SJCRH30 (cell line): ENCODE measurements at regions not wholly inside any gene's neighbourhood (a gene's known extent, or its start where the extent isn't known, plus 50 kb on each side); places are given as distances from the start of the nearest gene placed in this dataset.

ENCODE experiments used
- DNase-seq, 2 experiments: peaks; one replicate each; pipeline ENCODE4 v3.0.0-alpha.2; 2015 to 2020
- H3K27ac ChIP-seq: fragments of 250-450 bp; sonication (Bioruptor Pico); 2 replicates; pipeline ENCODE4 v1.5.1; 2020; ENCODE audit warnings: mild to moderate bottlenecking, moderate library complexity
- H3K27me3 ChIP-seq: fragments of 250-450 bp; sonication (Bioruptor Pico); 2 replicates; pipeline ENCODE4 v1.5.1; 2020; ENCODE audit warnings: mild to moderate bottlenecking, moderate library complexity
- H3K36me3 ChIP-seq: fragments of 250-450 bp; sonication (Bioruptor Pico); 2 replicates; pipeline ENCODE4 v1.5.1; 2020; ENCODE audit warnings: mild to moderate bottlenecking, moderate library complexity
- H3K4me1 ChIP-seq: fragments of 250-450 bp; sonication (Bioruptor Pico); 2 replicates; pipeline ENCODE4 v1.5.1; 2020; ENCODE audit warnings: mild to moderate bottlenecking, moderate library complexity
- H3K4me3 ChIP-seq: fragments of 250-450 bp; sonication (Bioruptor Pico); 2 replicates; pipeline ENCODE4 v1.5.1; 2020; ENCODE audit warnings: mild to moderate bottlenecking, moderate library complexity
- H3K9me3 ChIP-seq: fragments of 250-450 bp; sonication (Bioruptor Pico); replicated peaks from 2 replicates; pipeline ENCODE4 v1.5.1; 2020; ENCODE audit warnings: mild to moderate bottlenecking, moderate library complexity

DNA sequence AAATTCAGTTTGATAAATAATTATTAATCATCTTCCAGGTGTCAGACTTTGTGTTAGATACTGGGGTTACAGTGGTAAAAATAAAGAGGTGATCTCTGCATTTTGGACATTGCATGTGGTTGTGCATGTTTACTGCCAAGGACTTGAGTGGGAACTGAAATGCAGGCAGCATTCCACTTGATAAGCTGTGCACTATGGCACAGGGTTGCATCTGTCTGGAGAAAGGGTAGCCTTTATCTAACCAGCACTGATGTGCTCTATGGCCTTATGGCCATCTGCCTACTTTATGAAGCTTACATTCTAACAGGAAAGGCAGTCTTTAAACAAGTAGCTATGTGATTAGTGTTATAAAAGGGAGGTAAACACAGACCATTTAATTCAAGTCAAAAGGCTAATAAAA lies 53.0 kb upstream of the MLIP start:
- H3K4me1 ChIP-seq, result peaks cover 10% of the 10 kb centered on the region; the same call in 1 of the 2 replicates
- H3K27ac ChIP-seq, result no peak overlapping the region
- no peaks in the 10 kb centered on the region for H3K36me3 ChIP-seq
- no peaks in the 10 kb centered on the region for H3K9me3 ChIP-seq
- no peak for DNase-seq
- H3K4me3 ChIP-seq, result no peak overlapping the region
- H3K27me3 ChIP-seq, result no peaks in the 10 kb centered on the region

GRCh38 chr6:54059683-54060082 lies 51.6 kb upstream of the MLIP start:
- Histone ChIP-seq H3K36me3 (no peaks in the 10 kb centered on the region), H3K27me3 (no peaks in the 10 kb centered on the region), H3K9me3 (no peaks in the 10 kb centered on the region), H3K27ac (no peak overlapping the region), H3K4me3 (no peak overlapping the region), H3K4me1 (no peaks in the 10 kb centered on the region)
- no peak for DNase-seq

GRCh38 chr6:54060286-54060685 lies 51.0 kb upstream of the MLIP start:
- H3K27me3 ChIP-seq, result no peaks in the 10 kb centered on the region
- H3K27ac ChIP-seq, result no peak overlapping the region
- H3K4me3 ChIP-seq, result no peak overlapping the region
- no peaks in the 10 kb centered on the region for H3K36me3 ChIP-seq
- no peaks in the 10 kb centered on the region for H3K9me3 ChIP-seq
- DNase-seq, result no peak
- no peaks in the 10 kb centered on the region for H3K4me1 ChIP-seq
